HG03025 (cell line): ENCODE measurements at regions not wholly inside any gene's neighbourhood (a gene's known extent, or its start where the extent isn't known, plus 50 kb on each side); places are given as distances from the start of the nearest gene placed in this dataset.
"Not testable (repeated sequence)": the region's sequence is repeated elsewhere in the genome, so short reads cannot be mapped to it uniquely, and the experiment has no call there.

ENCODE experiments used
- ATAC-seq: cut with Tn5 transposase; IDR thresholded peaks from one replicate; pipeline ENCODE4 v1.9.1; 2021; ENCODE audit warnings: mild to moderate bottlenecking, moderate library complexity; ENCODE audit not compliant: unreplicated experiment, low FRiP score

DNA sequence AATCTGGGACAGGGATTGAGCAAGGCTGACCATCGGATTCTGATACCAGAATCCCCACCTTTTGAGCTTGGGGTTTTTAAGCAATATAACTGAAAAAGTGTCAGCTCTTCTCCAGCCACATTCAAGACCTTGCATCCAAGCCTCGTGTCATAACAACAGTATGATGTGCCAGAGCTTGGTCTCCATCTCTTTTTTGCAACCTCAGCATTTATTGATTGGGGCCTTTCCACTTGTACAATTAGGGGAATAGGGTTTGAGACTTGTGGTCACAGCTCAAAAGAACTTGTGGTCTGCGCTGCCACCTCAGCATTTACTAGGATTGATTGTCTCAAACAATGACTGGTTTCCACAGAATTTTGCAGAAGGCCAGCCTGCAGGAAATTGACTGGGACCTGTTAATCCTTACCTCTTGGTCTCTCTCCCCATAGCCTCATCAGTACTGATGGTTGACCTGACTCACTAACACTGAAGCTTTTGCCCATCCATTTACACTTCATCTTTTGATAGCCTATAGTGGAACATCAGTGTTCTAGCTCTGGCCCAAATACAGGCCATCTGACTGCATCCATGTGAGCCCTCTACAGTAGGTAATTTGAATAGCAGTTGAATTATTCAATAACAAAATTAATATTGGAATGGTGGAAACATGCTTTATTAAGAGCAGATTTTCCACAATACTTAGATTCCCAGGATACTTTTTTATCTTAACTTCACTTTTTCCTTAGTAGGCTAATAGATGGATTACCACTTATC lies 381.6 kb upstream of the PRR16 start:
- ATAC-seq, result no peak

DNA sequence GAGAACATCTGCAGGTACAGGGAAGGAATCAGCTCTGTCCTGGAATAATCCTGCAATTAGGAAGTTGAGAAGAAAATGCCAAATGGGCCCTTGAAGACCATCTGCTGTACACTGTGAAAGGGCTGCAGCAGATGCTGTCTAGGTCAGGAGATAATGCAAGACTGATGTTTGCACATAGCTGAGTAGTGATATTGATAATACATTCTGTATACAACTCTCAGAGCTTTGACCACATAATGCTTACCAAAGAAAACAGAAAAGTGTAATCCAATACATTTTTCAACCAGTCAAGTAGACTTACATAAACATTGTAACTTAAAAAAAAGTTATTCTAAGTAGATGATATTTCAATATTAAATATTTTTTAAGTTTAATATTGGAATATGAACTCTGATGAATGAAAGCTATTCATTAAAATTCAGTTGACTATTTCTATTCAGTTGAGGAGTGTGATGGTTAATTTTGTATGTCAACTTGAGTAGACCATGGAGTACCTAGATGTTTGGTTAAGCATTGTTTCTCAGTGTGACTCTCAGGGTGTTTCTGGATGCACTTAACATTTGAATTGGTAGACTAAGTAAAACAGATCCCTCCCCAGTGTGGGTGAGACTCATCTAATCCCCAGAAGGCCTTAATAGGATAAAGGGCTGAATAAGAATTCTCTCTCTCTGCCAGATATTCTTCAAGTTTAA lies 380.1 kb upstream of the PRR16 start:
- no peak for ATAC-seq

GRCh38 chr5:120084543-120084870 lies 379.6 kb upstream of the PRR16 start:
- no peak for ATAC-seq

GRCh38 chr5:120086081-120086480 lies 378.0 kb upstream of the PRR16 start:
- no peak for ATAC-seq

DNA sequence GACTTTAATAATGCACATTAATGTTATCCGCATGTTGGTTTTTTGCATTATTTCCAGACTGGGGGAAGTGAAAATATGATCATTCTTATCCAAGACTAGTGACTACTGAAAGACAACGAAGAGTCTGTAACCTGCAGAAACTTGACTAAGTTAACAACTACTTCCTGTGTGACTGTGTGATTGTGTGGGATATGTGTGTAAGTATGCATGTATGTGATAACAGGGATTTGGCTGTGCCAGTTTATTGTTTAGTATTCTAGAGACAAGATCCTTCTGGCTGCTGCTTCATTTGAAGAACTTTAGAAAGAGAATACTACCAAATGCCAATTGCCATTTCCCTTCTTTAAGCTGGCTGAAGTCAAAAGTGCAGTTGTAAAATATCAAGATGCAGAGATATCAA lies 375.7 kb upstream of the PRR16 start:
- no peak for ATAC-seq

DNA sequence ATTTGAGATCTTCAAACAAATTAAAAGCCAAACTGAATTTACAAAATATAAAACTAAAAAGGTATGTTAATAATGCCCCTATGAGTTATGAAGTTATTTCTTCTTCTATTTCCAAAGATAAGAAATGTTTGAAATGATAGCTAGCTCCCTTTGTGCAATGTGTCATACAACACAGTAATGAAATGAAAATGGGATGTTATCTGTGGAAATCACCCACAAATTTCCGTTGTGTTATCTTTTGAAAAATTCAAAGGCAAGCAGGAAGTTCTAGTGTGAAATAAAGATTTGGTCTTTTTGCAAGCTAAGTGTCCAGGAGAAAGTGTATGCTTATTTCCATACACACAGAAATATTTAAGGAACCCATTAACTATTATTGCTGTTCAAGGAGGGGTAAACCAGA lies 375.3 kb upstream of the PRR16 start:
- no peak for ATAC-seq

DNA sequence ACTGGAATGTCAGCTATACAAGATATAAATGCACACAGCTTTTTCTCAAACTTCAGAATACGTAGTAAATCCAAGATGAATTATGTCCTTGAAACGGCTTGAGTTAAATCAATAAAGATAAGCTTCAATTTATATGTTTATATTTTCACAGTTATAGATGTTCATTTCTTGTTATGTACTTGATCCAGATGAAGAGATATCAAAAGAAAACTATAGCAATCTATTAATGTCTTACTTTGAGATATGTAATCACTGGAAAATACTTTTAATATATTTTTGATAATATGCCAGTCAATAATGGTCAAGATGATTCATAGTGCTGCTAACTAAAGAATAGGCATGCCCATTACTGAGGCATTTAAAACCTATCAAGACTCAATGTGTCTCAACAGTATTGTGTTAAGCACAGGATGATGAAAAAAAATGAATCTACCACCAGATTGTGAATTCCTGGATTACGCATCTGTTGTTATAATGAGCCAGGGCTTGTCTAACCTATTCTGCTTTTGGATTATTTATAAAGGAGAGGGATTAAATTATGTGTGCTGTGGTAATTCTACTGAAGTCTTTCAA lies 372.6 kb upstream of the PRR16 start:
- no peak for ATAC-seq

DNA sequence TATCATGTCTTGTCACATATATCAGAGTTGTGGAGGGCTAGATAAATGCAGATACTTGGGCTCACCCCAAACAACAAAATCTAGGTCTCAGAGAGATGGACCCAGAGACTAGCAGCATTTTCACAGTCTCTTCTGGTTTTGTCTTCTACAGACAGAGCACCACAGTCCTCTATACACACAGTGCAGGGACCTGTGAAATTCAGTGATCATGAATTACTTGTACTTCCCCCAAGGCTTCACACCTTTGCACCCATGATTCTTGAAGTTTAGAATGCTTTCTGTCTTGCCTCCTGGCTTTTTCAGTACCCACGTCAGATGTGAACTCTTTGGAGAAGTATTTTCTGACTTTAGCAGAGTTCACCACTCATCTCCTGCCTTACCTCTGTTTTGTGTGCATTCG lies 371.5 kb upstream of the PRR16 start:
- ATAC-seq, result no peak

DNA sequence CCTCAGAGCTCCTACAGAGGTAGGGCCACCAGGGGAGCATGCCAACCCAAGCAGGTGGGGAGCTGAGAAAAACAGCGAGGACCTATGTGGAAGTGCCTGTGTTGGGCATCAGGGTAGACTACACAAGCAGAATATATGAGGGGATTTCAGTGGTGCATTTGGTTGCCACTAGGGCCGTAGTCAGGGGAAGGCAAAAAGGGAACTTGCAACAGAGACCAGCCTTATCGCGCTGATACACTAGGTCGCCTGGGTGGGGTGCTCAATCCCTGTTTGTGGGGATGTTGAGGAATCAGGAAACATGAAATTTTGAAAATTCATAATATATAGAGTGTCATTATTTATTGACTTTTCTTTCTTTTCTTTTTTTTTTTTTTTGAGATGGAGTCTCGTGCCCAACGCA lies 370.9 kb upstream of the PRR16 start:
- no peak for ATAC-seq

DNA sequence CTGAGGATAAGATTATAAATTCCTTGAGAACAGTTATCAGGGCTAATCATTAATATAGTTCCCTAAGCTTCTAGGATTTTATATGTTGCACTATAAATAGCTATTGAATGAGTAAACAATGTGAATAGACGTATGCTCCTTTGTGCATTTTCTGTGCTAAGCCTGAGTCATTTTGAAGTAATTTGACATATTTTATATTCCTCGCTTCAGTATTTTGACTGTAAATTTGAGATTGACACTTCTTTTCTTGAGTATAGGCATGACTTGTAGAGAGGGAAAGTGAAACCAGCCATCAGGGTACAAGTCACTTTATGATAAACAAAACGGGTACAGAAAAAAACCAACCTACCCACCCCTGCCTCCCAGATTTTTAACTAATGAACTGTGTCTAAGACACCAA lies 367.7 kb upstream of the PRR16 start:
- ATAC-seq, result no peak

- no peak for ATAC-seq
Measured at GRCh38 chr5:120098426-120098825, 365.7 kb upstream of the PRR16 start.

DNA sequence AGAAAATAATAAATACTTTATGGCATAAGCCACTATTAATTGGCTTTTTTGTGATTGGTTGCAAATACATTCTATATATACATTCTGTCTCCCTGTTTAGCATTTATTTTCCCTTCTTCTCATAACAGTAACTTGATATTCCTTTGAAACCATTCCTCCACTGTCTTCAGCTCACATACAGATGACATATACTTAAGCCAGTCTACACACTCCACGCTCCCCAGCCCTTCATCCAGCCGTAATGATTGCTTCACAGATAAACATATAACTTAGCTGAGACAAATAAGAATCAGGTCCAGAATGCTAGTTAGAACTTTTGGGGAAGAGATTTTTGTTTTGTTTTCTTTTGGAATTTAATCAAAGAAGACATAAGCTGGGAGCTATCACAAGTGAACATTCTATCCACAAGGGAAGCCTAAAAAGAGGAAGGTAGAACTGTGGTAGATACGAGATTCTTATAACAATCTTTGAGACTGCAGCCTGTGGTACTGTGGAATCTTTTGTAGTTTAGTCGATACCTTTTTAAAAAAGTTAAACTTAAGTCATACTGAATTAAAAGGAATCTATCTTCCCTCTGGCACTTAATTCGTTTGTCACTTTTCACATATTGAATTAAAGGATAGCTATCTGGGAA lies 365.1 kb upstream of the PRR16 start:
- ATAC-seq, result no peak

DNA sequence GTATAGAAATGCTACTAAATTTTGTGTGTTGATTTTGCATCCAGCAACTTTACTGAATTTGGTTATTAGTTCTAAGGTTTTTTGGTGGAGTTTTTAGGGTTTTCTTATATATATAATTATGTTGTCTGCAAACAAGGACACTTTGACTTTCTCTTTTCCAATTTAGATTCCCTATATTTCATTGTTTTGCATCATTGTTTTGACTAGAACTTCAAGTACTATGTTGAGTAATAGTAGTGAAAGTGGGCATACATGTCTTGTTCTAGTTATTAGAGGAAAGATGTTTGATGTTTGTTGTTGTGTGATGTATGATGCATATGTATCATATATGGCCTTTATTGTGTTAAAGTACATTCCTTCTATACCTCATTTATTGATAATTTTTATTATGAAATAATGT lies 362.3 kb upstream of the PRR16 start:
- no peak for ATAC-seq

DNA sequence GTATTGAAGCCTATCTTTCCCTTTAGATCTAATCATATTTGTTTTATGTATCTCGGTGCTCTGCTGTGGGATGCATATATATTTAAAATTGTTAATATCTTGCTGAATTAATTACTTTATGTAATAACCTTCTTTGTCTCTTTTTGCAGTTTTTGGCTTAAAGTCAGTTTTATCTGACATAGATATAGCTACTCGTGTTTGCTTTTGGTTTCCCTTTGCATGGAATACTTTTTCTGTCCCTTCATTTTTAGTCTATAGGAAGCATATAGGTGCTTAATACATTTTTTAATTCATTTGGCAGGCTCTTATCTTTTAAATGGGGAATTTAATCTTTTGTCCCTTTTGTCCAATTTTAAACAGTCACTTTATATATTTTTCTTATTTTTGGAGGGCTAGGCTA lies 360.6 kb upstream of the PRR16 start:
- no peak for ATAC-seq

DNA sequence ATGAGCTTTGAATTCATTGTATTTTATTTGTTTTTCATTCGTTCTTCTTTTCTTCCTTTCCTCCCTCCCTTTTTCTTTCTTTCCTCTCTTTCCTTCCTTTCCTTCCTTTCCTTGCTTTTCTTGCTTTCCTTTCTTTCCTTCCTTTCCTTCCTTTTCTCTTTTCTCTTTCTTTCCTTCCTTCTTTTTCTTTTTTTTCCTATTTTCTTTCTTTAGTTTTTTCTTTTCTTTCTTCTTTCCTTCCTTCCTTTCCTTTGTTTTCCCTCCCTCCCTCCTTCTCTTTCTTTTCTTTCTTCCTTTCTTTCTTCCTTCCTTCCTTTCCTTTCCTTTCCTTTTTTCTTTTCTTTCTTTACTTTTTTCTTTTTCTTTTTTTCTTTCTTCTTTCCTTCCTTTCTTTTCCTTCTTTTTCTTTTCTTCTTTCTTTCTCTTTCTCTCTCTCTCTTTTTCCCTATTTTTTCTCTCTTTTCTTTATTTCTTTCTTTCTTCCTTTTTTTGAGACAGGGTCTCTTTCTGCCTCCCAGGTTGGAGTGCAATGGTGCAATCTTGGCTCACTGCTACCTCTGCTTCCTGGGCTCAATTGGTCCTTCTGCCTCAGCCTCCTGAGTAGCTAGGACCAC lies 357.1 kb upstream of the PRR16 start:
- ATAC-seq, result no peak

GRCh38 chr5:120108586-120109248 lies 355.4 kb upstream of the PRR16 start:
- ATAC-seq, result no peak

- ATAC-seq, result no peak
Measured at GRCh38 chr5:120122703-120123102, 341.4 kb upstream of the PRR16 start.

DNA sequence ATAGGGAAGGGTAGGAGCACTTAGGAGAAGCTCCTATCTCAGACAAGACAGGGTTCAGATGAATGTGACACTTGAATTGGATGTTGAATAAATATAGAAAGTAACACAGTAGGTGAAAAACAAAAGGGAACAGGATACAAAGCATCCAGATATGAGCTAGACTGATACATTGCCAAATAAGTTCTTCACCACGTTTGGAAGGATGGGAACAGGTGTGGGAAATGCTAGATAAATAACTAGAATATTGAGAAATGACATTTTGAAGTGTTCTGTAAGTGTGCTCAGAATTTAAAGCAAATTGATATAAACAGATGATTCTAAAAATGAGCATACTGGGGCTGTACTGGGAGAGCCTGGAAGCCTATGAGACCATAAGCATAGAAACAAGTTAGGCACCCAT lies 340.1 kb upstream of the PRR16 start:
- ATAC-seq, result no peak

GRCh38 chr5:120124961-120125360 lies 339.1 kb upstream of the PRR16 start:
- ATAC-seq, result no peak

- not testable (repeated sequence) for ATAC-seq
Measured at GRCh38 chr5:120132347-120132746, 331.8 kb upstream of the PRR16 start.

- no peak for ATAC-seq
Measured at GRCh38 chr5:120134944-120135343, 329.2 kb upstream of the PRR16 start.
